Common myeloid progenitor, CD34-positive (primary cell): ENCODE measurements at regions not wholly inside any gene's neighbourhood (a gene's known extent, or its start where the extent isn't known, plus 50 kb on each side); places are given as distances from the start of the nearest gene placed in this dataset.

Source experiments
- CTCF ChIA-PET: fragments of 350-600 bp; sonication (Branson Sonifier 250); formaldehyde crosslinking; loops from one replicate; lab custom pipeline; 2021; ENCODE audit warnings: antibody characterized with exemption; lab: Charles Lee
- POLR2A ChIA-PET: fragments of 350-600 bp; sonication (Branson Sonifier 250); formaldehyde crosslinking; loops from one replicate; lab custom pipeline; 2021; ENCODE audit warnings: antibody characterized with exemption; lab: Charles Lee
- DNase-seq, 3 donors: peaks; one replicate each; pipeline versions ENCODE4 v3.0.0 to v3.0.0-alpha.2; 2013
- H3K27ac ChIP-seq, 2 experiments: 1 replicate in 1 of 2; 2 replicates in 1 of 2; pipeline ENCODE4 v1.7.0; 2013; ENCODE audit warnings: inconsistent platforms in 2 of 2, low read length in 2 of 2, mild to moderate bottlenecking in 2 of 2, low read depth in 1 of 2, moderate library complexity in 1 of 2; ENCODE audit not compliant: severe bottlenecking in 2 of 2, insufficient read depth in 1 of 2, poor library complexity in 1 of 2
- H3K27me3 ChIP-seq, 5 experiments: replicated peaks in 2 of 5; 1 replicate in 3 of 5; 2 replicates in 2 of 5; pipeline versions ENCODE4 v1.6.1 to v1.7.0; 2013; ENCODE audit warnings: low read length in 4 of 5, mild to moderate bottlenecking in 2 of 5, moderate library complexity in 2 of 5, inconsistent platforms in 1 of 5; ENCODE audit not compliant: insufficient read depth in 5 of 5, control insufficient read depth in 4 of 5
- H3K36me3 ChIP-seq, 4 experiments: 1 replicate in 2 of 4; 2 replicates in 2 of 4; pipeline versions ENCODE4 v1.6.1 to v1.7.0; 2013; ENCODE audit warnings: low read length in 3 of 4, control low read depth in 1 of 4, mild to moderate bottlenecking in 1 of 4; ENCODE audit not compliant: control insufficient read depth in 4 of 4, insufficient read depth in 4 of 4
- H3K4me1 ChIP-seq, 4 experiments: 1 replicate in 3 of 4; 2 replicates in 1 of 4; pipeline versions ENCODE4 v1.6.1 to v1.7.1; 2013; ENCODE audit warnings: low read length in 3 of 4, mild to moderate bottlenecking in 3 of 4, control low read depth in 1 of 4, inconsistent platforms in 1 of 4, moderate library complexity in 1 of 4; ENCODE audit not compliant: control insufficient read depth in 4 of 4, insufficient read depth in 4 of 4; ENCODE audit errors: control extremely low read depth in 1 of 4
- H3K4me3 ChIP-seq, 7 experiments: 1 replicate in 4 of 7; 2 replicates in 3 of 7; pipeline versions ENCODE4 v1.5.1 to v1.7.0; 2013; ENCODE audit warnings: mild to moderate bottlenecking in 7 of 7, low read length in 6 of 7, moderate library complexity in 6 of 7, inconsistent platforms in 2 of 7, low read depth in 2 of 7, control low read depth in 1 of 7; ENCODE audit not compliant: insufficient read depth in 4 of 7, control insufficient read depth in 1 of 7; ENCODE audit errors: extremely low read depth in 1 of 7
- H3K9me3 ChIP-seq, 5 experiments: 1 replicate in 4 of 5; 2 replicates in 1 of 5; pipeline versions ENCODE4 v1.6.1 to v1.7.1; 2013; ENCODE audit warnings: low read length in 4 of 5, mild to moderate bottlenecking in 2 of 5, inconsistent platforms in 1 of 5, low read depth in 1 of 5, moderate library complexity in 1 of 5; ENCODE audit not compliant: control insufficient read depth in 4 of 5, insufficient read depth in 2 of 5; ENCODE audit errors: control extremely low read depth in 1 of 5
- WGBS: methylation state at CpG from one replicate; pipeline ENCODE4 v1.1.5; 2013; ENCODE audit not compliant: insufficient coverage; 5-methylcytosine and 5-hydroxymethylcytosine counted together

GRCh38 chr11:103582351-103582909, 454.0 kb upstream of the DDI1 start:
- Histone ChIP-seq H3K4me3 (no peak overlapping the region), H3K27ac (no peak overlapping the region), H3K4me1 (no peaks in the 10 kb centered on the region), H3K36me3 (no peaks in the 10 kb centered on the region), H3K27me3 (no peaks in the 10 kb centered on the region), H3K9me3 (no peaks in the 10 kb centered on the region)
- WGBS = 44% methylated on average over 2 of the region's 4 CpGs
- DNase-seq = no peak
- ChIA-PET POLR2A (no interaction called here), CTCF (no interaction called here)

GRCh38 chr11:103584021-103584420, 452.4 kb upstream of the DDI1 start:
- no peaks in the 10 kb centered on the region for H3K9me3 ChIP-seq
- WGBS = 100% methylated on average over 1 of the region's 2 CpGs
- no peak for DNase-seq
- ChIA-PET CTCF (no interaction called here), POLR2A (no interaction called here)
- H3K4me3 ChIP-seq = no peak overlapping the region
- no peaks in the 10 kb centered on the region for H3K27me3 ChIP-seq
- H3K27ac ChIP-seq = no peak overlapping the region
- no peaks in the 10 kb centered on the region for H3K4me1 ChIP-seq
- no peaks in the 10 kb centered on the region for H3K36me3 ChIP-seq

GRCh38 chr11:103584720-103585119, 451.7 kb upstream of the DDI1 start:
- Histone ChIP-seq H3K36me3 (no peaks in the 10 kb centered on the region), H3K27me3 (no peaks in the 10 kb centered on the region), H3K27ac (no peak overlapping the region), H3K4me3 (no peak overlapping the region), H3K9me3 (no peaks in the 10 kb centered on the region), H3K4me1 (no peaks in the 10 kb centered on the region)
- DNase-seq = no peak
- POLR2A ChIA-PET = no interaction called here
- CTCF ChIA-PET = no interaction called here
- 100% methylated on average over 1 of the region's 1 CpG for whole genome bisulfite sequencing

- no peak overlapping the region for H3K27ac ChIP-seq
- no peak for DNase-seq
- H3K4me3 ChIP-seq = no peak overlapping the region
- H3K36me3 ChIP-seq = no peaks in the 10 kb centered on the region
- ChIA-PET CTCF (no interaction called here), POLR2A (no interaction called here)
- H3K4me1 ChIP-seq = no peaks in the 10 kb centered on the region
- WGBS = no CpG with 5 or more reads among the region's 2 CpGs
- H3K9me3 ChIP-seq = no peaks in the 10 kb centered on the region
- H3K27me3 ChIP-seq = no peaks in the 10 kb centered on the region
These were observed 451.0 kb upstream of the DDI1 start for GRCh38 chr11:103585401-103585800.

- Histone ChIP-seq H3K9me3 (no peaks in the 10 kb centered on the region), H3K36me3 (no peaks in the 10 kb centered on the region), H3K27me3 (no peaks in the 10 kb centered on the region), H3K27ac (no peak overlapping the region), H3K4me3 (no peak overlapping the region), H3K4me1 (no peaks in the 10 kb centered on the region)
- DNase-seq = no peak
- ChIA-PET CTCF (no interaction called here), POLR2A (no interaction called here)
- WGBS = 61% methylated on average over 5 of the region's 5 CpGs
These were observed 450.5 kb upstream of the DDI1 start for GRCh38 chr11:103585911-103586310.

- H3K27me3 ChIP-seq = no peaks in the 10 kb centered on the region
- POLR2A ChIA-PET = no interaction called here
- H3K27ac ChIP-seq = no peak overlapping the region
- H3K4me1 ChIP-seq = no peaks in the 10 kb centered on the region
- no peaks in the 10 kb centered on the region for H3K36me3 ChIP-seq
- no peak for DNase-seq
- whole genome bisulfite sequencing = 100% methylated on average over 1 of the region's 1 CpG
- no peak overlapping the region for H3K4me3 ChIP-seq
- CTCF ChIA-PET = no interaction called here
- no peaks in the 10 kb centered on the region for H3K9me3 ChIP-seq
These were observed 449.7 kb upstream of the DDI1 start for GRCh38 chr11:103586756-103587155.

- Histone ChIP-seq H3K36me3 (no peaks in the 10 kb centered on the region), H3K27ac (no peak overlapping the region), H3K4me1 (no peaks in the 10 kb centered on the region), H3K4me3 (no peak overlapping the region), H3K9me3 (no peaks in the 10 kb centered on the region), H3K27me3 (no peaks in the 10 kb centered on the region)
- DNase-seq = no peak
- WGBS = 100% methylated on average over 1 of the region's 4 CpGs
- CTCF ChIA-PET = no interaction called here
- POLR2A ChIA-PET = no interaction called here
These were observed 448.3 kb upstream of the DDI1 start for GRCh38 chr11:103587901-103588788.
